ENCODE measurements at regions not wholly inside any gene's neighbourhood (a gene's known extent, or its start where the extent isn't known, plus 50 kb on each side); places are given as distances from the start of the nearest gene placed in this dataset.
"Not testable (repeated sequence)": the region's sequence is repeated elsewhere in the genome, so short reads cannot be mapped to it uniquely, and the experiment has no call there.

DNA sequence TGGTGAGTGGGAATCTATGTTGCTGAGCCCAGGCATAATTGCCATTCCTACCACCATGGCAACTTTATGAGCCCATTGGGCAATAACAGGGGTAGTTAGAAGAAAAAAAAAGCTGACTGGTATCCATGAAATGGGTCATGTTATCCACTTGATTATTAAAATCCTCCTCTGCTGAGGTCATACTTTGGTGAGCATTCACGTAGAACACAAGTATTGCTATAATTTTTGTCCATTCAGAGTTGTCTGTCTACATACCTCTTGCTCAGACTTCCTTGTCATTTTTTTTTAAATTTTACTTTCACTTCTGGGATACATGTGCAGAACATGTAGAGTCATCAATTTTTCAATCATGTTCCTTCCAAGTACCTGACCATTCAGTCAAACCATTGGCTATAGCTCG, 780.8 kb upstream of the ARRDC3 start:
- Histone ChIP-seq H3K36me3 (no peaks in the 10 kb centered on the region), H3K27ac (no peak overlapping the region), H3K9me3 (replicated peaks) (no peaks in the 10 kb centered on the region), H3K27me3 (replicated peaks) (no peaks in the 10 kb centered on the region), H3K4me1 (replicated peaks) (no peaks in the 10 kb centered on the region), H3K4me3 (no peak overlapping the region)
- DNase-seq (ENCODE audit: low read depth in 1 of 2, low spot score in 2 of 2) = no peak

DNA sequence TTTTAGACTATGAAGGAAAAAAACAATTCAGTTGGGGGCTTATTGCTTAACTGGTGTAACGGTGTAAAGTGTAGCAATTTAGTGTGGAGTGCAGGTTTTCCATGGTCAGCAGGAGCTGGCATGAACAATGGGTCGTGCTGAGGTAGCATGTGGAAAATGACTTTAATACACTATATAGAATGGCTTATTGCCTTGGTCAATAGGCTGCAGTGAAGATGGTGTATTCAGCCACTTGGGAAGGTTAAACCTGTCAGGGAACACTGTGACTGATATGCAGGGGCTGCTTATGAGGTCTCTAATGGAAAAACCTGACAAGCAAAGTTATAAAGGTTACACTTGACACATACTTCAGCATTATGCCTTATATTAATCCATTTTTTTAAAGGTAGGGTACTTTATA, 764.7 kb upstream of the ARRDC3 start:
- DNase-seq (ENCODE audit: low read depth in 1 of 2, low spot score in 2 of 2) = no peak
- H3K27me3 ChIP-seq (replicated peaks) = no peaks in the 10 kb centered on the region

DNA sequence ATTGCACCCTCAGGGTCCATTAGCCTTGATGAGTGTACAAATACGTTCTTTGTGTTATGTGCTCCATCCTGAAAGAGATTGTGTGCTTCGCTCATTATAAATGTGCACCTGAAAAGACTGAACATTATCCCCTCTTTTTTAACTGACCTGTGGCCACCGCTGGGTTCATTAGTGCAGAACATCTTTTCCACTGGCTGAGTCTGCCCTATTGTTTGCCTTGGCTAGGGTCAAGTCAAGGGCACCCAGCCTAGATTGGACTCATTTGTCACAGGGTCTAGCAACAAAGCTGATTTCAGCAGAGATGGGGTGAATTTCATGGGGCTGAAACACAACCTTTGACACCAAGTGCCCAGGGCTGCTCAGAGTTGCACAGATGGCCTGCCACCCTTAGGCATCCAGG, 764.1 kb upstream of the ARRDC3 start:
- Histone ChIP-seq H3K9me3 (replicated peaks) (no peaks in the 10 kb centered on the region), H3K36me3 (no peaks in the 10 kb centered on the region)

More for the DNA sequence above, 764.7 kb upstream of the ARRDC3 start:
- Histone ChIP-seq H3K4me1 (replicated peaks) (no peaks in the 10 kb centered on the region), H3K27ac (no peak overlapping the region), H3K36me3 (no peaks in the 10 kb centered on the region), H3K9me3 (replicated peaks) (no peaks in the 10 kb centered on the region), H3K4me3 (no peak overlapping the region)

DNA sequence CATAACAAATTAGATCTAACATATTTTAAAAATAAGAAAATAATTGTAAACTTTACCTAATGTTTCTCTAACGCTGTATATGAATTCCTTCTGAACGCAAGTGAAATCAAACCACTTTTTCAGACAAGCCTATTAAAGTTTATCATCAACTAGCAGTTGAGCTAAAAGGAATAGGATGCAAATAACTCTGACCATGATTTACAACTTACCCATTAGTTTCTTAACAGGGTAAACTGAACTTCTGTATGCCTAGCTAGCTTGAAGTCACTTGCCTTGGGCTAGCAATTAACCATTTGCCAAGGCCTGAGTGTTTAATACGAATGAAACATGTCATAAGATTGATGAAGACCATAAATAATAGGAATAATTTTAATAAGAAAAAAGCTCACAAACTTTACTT, 762.7 kb upstream of the ARRDC3 start:
- H3K4me1 ChIP-seq (replicated peaks) = no peaks in the 10 kb centered on the region
- no peaks in the 10 kb centered on the region for H3K9me3 ChIP-seq (replicated peaks)
- no peak for DNase-seq (ENCODE audit: low read depth in 1 of 2, low spot score in 2 of 2)
- no peaks in the 10 kb centered on the region for H3K27me3 ChIP-seq (replicated peaks)
- no peak overlapping the region for H3K4me3 ChIP-seq
- no peak overlapping the region for H3K27ac ChIP-seq
- no peaks in the 10 kb centered on the region for H3K36me3 ChIP-seq

More for the DNA sequence above, 764.1 kb upstream of the ARRDC3 start:
- H3K27me3 ChIP-seq (replicated peaks) = no peaks in the 10 kb centered on the region
- no peak overlapping the region for H3K27ac ChIP-seq
- no peak overlapping the region for H3K4me3 ChIP-seq
- no peaks in the 10 kb centered on the region for H3K4me1 ChIP-seq (replicated peaks)
- no peak for DNase-seq (ENCODE audit: low read depth in 1 of 2, low spot score in 2 of 2)

DNA sequence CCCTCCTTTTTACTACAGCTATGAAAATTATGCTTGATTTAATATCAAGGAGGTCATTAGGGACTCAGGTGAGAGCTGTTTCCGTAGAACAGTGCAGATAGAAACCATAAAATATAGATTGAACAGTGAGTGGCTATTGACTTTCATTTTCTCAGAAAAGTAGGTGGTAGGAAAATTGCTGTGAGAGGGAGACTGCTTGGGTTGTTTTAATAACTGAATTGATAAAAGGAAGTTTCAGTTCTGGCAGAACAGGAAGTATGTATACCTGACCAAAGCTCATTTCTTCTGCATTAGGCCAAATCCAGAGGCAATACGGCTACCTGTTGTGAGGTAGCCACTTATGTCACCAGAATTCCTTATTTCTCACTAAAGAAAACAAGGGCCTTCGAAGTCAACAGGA, 761.7 kb upstream of the ARRDC3 start:
- H3K9me3 ChIP-seq (replicated peaks) = no peaks in the 10 kb centered on the region
- no peaks in the 10 kb centered on the region for H3K36me3 ChIP-seq
- no peak overlapping the region for H3K4me3 ChIP-seq
- no peaks in the 10 kb centered on the region for H3K27me3 ChIP-seq (replicated peaks)
- no peak for DNase-seq (ENCODE audit: low read depth in 1 of 2, low spot score in 2 of 2)
- H3K4me1 ChIP-seq (replicated peaks) = no peaks in the 10 kb centered on the region
- no peak overlapping the region for H3K27ac ChIP-seq

DNA sequence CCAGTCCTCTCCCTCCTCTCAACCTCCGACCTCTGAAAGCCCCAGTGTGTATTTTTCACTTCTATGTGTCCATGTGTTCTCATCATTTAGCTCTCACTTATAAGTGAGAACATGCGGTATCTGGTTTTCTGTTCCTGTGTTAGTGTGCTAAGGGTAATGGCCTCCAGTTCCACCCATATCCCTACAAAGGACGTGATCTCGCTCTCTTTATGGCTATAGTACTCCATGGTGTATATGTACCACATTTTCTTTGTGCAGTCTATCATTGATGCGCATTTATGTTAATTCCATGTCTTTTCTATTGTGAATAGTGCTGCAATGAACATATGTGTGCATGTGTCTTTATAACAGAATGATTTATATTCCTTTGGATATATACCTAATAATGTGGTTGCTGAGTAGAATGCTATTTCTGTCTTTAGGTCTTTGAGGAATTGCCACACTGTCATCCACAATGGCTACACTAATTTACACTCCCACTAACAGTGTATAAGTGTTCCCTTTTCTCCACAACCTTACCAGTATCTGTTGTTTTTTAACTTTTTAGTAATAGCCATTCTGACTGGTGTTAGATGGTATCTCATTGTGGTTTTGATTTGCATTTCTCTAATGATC, 749.3 kb upstream of the ARRDC3 start:
- not testable (repeated sequence) for H3K27ac ChIP-seq; H3K27me3 ChIP-seq (replicated peaks); H3K9me3 ChIP-seq (replicated peaks); H3K36me3 ChIP-seq; DNase-seq (ENCODE audit: low read depth in 1 of 2, low spot score in 2 of 2); H3K4me3 ChIP-seq; H3K4me1 ChIP-seq (replicated peaks)

DNA sequence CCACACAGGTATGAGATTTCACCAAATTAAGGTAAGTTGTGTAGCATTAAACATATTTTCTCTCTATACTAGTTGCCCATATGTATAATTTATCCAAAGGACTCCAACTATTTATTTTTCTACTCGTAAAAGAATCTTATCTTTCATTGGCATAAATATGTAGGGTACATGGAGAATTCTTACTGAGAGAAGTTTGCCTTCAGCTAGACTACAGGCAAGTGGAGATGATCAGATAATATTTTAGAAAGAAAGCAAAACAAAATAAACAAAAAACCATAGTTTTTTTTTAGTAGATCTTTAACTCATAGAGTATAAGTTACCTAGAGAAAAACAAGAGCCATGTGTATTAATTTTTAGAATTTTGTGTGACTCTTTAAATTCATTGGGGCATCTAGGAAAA, 743.1 kb upstream of the ARRDC3 start:
- H3K27ac ChIP-seq = no peak overlapping the region
- no peaks in the 10 kb centered on the region for H3K27me3 ChIP-seq (replicated peaks)
- no peaks in the 10 kb centered on the region for H3K36me3 ChIP-seq
- no peak overlapping the region for H3K4me3 ChIP-seq
- H3K9me3 ChIP-seq (replicated peaks) = no peaks in the 10 kb centered on the region
- no peaks in the 10 kb centered on the region for H3K4me1 ChIP-seq (replicated peaks)
- no peak for DNase-seq (ENCODE audit: low read depth in 1 of 2, low spot score in 2 of 2)

DNA sequence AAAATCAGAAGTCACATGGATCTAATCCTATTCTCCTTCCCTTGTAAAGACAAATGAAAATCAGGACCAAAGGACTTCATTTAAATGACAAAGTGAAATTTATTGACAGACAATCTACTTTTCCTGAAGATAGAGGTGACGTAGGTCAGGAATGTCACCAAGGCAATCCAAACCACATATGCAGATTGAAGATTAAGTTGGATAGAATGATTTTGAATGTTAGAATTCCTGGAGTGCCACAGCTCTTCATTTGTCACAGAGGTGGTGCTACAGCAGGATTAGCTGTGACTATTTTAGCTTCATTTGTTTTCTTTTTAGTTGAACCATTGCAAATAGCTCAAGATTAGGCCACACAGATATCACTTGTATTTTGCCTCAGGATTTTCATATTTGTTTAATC, 736.0 kb upstream of the ARRDC3 start:
- no peaks in the 10 kb centered on the region for H3K27me3 ChIP-seq (replicated peaks)
- no peak overlapping the region for H3K27ac ChIP-seq
- no peaks in the 10 kb centered on the region for H3K9me3 ChIP-seq (replicated peaks)
- no peaks in the 10 kb centered on the region for H3K4me1 ChIP-seq (replicated peaks)
- no peak for DNase-seq (ENCODE audit: low read depth in 1 of 2, low spot score in 2 of 2)
- H3K36me3 ChIP-seq = no peaks in the 10 kb centered on the region
- no peak overlapping the region for H3K4me3 ChIP-seq

DNA sequence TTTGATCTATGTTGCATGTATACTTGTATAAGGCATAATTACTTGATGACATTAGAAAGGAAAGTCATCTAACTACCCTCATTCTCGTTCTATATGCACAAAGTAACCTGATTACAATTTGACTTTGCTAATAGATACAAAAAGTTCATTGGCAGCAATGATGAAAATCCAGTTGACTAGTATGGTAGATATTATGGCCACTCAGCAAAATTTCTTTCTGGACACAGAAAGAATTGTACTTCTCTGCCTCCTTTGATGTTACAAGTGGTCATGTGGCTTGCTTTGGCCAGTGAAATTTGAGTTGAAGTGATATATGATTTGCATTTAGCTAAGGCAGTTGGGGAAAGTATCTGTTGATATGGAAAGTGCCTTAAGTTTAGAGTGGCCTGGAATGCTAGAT, 723.7 kb upstream of the ARRDC3 start:
- H3K4me3 ChIP-seq = no peak overlapping the region
- DNase-seq (ENCODE audit: low read depth in 1 of 2, low spot score in 2 of 2) = no peak
- H3K4me1 ChIP-seq (replicated peaks) = no peaks in the 10 kb centered on the region
- no peaks in the 10 kb centered on the region for H3K9me3 ChIP-seq (replicated peaks)
- no peak overlapping the region for H3K27ac ChIP-seq
- no peaks in the 10 kb centered on the region for H3K36me3 ChIP-seq
- no peaks in the 10 kb centered on the region for H3K27me3 ChIP-seq (replicated peaks)

DNA sequence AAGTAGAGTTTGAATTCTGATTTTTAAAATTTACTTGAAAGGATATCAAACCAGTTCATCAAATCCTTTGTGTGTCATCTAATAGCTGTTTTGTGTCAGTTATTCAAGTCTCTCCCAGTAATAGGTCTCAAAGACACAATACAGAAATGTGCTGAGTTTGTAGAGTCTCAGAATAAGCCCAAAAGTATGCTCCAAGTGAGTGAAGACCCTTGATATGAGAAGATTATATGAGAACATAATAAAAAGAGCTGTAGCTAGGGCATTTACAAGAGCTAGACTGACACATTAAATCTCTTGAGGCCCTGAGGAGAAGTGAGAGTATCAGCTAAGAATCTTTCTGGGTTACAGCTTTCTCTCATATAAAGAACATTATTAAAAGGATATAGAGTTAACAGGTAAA, 721.0 kb upstream of the ARRDC3 start:
- Histone ChIP-seq H3K4me3 (no peak overlapping the region), H3K27ac (no peak overlapping the region), H3K27me3 (replicated peaks) (no peaks in the 10 kb centered on the region), H3K36me3 (no peaks in the 10 kb centered on the region), H3K4me1 (replicated peaks) (no peaks in the 10 kb centered on the region), H3K9me3 (replicated peaks) (no peaks in the 10 kb centered on the region)
- no peak for DNase-seq (ENCODE audit: low read depth in 1 of 2, low spot score in 2 of 2)

DNA sequence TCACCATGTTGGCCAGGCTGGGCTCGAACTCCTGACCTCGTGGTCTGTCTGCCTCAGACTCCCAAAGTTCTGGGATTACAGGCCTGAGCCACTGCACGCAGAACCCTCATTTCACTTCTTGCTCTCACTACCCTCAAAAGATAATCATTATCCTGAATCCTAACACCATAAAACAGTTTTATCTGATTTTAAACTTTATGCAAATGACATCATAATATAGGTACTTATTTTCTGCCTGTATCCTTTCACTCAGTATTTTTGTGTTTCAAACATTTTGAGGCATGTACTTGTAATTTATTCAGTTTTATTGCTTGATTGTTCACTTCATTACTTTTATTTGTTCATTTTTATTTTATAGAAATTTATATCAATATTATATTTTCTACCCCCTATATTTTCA, 719.2 kb upstream of the ARRDC3 start:
- H3K4me1 ChIP-seq (replicated peaks) = no peaks in the 10 kb centered on the region
- H3K9me3 ChIP-seq (replicated peaks) = no peaks in the 10 kb centered on the region
- DNase-seq (ENCODE audit: low read depth in 1 of 2, low spot score in 2 of 2) = no peak
- no peak overlapping the region for H3K27ac ChIP-seq
- H3K27me3 ChIP-seq (replicated peaks) = no peaks in the 10 kb centered on the region
- no peak overlapping the region for H3K4me3 ChIP-seq
- H3K36me3 ChIP-seq = no peaks in the 10 kb centered on the region

DNA sequence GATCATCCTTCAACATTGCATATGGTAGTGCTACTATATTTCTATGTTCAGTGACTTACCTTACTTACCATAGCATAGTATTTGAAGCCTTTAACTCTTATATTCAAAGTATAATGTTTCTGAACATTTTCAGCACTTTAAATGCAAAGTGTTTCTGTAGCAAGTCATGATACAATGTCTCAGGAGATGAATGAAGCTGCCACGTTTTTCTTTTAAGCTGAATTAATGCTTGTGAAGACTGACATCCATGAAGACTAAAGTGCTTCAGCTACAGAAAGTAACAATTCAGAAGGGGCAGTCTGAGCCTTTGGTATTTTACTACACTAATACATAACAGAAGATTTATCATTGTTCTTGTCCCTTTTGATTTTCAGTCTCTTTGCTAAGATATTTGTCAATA, 709.1 kb upstream of the ARRDC3 start:
- no peaks in the 10 kb centered on the region for H3K4me1 ChIP-seq (replicated peaks)
- H3K27me3 ChIP-seq (replicated peaks) = no peaks in the 10 kb centered on the region
- no peak overlapping the region for H3K27ac ChIP-seq
- no peak overlapping the region for H3K4me3 ChIP-seq
- no peaks in the 10 kb centered on the region for H3K9me3 ChIP-seq (replicated peaks)
- no peak for DNase-seq (ENCODE audit: low read depth in 1 of 2, low spot score in 2 of 2)
- no peaks in the 10 kb centered on the region for H3K36me3 ChIP-seq

DNA sequence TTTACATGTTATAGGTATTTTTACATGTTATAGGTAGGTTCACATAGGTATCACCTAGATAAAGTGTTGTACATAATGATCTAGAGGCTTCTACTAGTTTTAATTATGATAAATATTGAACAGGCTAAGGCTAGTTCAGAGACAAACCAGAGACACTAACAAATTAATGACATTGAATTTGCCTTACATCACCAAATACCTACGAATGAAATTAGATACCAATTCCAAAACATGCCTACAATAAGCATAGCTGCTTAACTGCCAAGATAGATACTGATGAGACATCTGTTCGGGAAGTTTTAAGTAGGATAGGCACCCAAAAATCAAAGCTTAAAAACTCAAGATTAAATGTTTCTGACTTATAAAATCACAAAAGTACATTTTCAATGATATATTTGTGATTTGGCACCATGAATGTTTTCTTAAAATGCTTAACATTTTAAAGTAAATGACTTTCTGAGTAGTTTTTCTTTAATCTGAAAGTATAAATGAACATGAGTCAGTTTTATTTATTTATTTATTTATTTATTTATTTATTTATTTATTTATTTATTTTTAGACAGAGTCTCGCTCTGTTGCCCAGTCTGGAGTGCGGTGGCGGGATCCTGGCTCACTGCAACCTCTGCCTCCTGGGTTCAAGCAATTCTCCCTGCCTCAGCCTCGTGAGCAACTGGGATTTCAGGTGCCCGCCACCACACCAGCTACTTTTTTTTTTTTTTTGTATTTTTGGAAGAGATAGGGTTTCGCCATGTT, 703.1 kb upstream of the ARRDC3 start:
- H3K36me3 ChIP-seq = no peaks in the 10 kb centered on the region
- no peak overlapping the region for H3K4me3 ChIP-seq
- no peak for DNase-seq (ENCODE audit: low read depth in 1 of 2, low spot score in 2 of 2)
- no peaks in the 10 kb centered on the region for H3K9me3 ChIP-seq (replicated peaks)
- H3K27me3 ChIP-seq (replicated peaks) = no peaks in the 10 kb centered on the region
- H3K27ac ChIP-seq = no peak overlapping the region
- no peaks in the 10 kb centered on the region for H3K4me1 ChIP-seq (replicated peaks)

DNA sequence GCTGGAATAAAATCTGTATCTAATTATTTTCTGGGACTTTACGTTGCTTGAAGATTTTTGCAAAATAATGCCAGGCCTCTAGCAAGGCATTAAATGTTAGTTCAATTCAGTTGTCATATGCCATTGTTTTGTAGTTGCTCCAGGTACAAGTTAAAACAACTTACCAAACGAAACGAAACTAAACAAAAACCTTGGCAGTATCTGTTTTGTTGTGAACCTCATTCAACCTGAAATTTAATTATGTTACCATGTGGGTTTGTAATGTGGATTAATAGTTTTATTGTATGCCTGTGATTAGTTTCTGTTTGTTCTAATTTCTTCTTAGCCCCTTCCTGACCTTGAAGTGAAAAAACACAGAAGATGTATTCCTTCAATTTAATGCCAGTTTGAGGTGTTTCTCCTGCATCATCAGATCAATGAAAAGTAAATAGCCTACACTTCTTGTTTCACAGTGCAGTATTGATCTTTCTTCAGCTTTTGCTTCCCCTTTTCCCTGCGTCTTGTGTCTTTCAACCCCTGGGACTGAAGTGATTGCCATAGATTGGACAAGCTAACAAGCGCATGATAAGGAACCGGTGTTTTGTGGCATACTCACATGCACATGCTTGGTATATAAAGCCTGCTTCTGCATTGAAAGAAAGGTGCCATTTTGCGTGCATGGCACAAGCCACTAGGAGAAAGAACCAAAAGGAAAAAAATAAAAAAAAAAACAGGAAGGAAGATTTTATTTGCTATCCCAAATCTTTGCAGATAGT, 699.0 kb upstream of the ARRDC3 start:
- H3K36me3 ChIP-seq = no peaks in the 10 kb centered on the region
- no peaks in the 10 kb centered on the region for H3K27me3 ChIP-seq (replicated peaks)
- H3K27ac ChIP-seq = no peak overlapping the region
- H3K4me3 ChIP-seq = no peak overlapping the region
- no peaks in the 10 kb centered on the region for H3K9me3 ChIP-seq (replicated peaks)
- H3K4me1 ChIP-seq (replicated peaks) = no peaks in the 10 kb centered on the region
- DNase-seq (ENCODE audit: low read depth in 1 of 2, low spot score in 2 of 2) = no peak
